K562 (cell line): ENCODE measurements at regions not wholly inside any gene's neighbourhood (a gene's known extent, or its start where the extent isn't known, plus 50 kb on each side); places are given as distances from the start of the nearest gene placed in this dataset.

ENCODE experiments used
- JUNB ChIP-seq: fragments of 450-650 bp; formaldehyde crosslinking; conservative IDR thresholded peaks from 2 replicates; pipeline ENCODE4 v1.4.0; 2020; ENCODE audit warnings: mild to moderate bottlenecking
- MXI1 ChIP-seq: IDR thresholded peaks from 2 replicates; pipeline ENCODE4 v1.6.1; 2011; ENCODE audit warnings: low read depth, mild to moderate bottlenecking, improper control_type of control experiment, low read length
- NFYB ChIP-seq: IDR thresholded peaks from 2 replicates; pipeline ENCODE4 v1.6.1; 2011; ENCODE audit warnings: mild to moderate bottlenecking, moderate library complexity; ENCODE audit not compliant: insufficient read length; ENCODE audit errors: extremely low read depth
- SREBF1 ChIP-seq: fragments of 150-350 bp; IDR thresholded peaks from 2 replicates; pipeline ENCODE4 v1.6.1; 2014; ENCODE audit warnings: antibody characterized with exemption, low read depth, low read length, borderline replicate concordance
- SREBF2 ChIP-seq: sonication (generic); formaldehyde crosslinking; IDR thresholded peaks from 2 replicates; pipeline ENCODE4 v1.4.0; 2020; ENCODE audit warnings: mild to moderate bottlenecking, missing genetic modification reagents
- ZFP36 ChIP-seq: fragments of 150-350 bp; IDR thresholded peaks from 2 replicates; pipeline ENCODE4 v1.6.1; 2018; ENCODE audit warnings: low read length, low read depth; ENCODE audit not compliant: partially characterized antibody
- ZNF316 ChIP-seq: fragments of 450-650 bp; IDR thresholded peaks from 2 replicates; pipeline ENCODE4 v1.6.1; 2016
- TF ChIP-seq, protein P1 (sequence below): sonication (generic); formaldehyde crosslinking; IDR thresholded peaks from 2 replicates; pipeline ENCODE4 v1.8.0; 2022; ENCODE audit warnings: mild to moderate bottlenecking, low read depth, missing genetic modification reagents
- TF ChIP-seq, protein P2 (sequence below), 3 experiments: IDR thresholded peaks in 2 of 3; conservative IDR thresholded peaks in 1 of 3; 2 replicates each; pipeline ENCODE4 v1.5.1; 2011 to 2012; ENCODE audit warnings: low read length in 3 of 3, mild to moderate bottlenecking in 3 of 3, control low read depth in 2 of 3, improper control_type of control experiment in 1 of 3, inconsistent platforms in 1 of 3, low read depth in 1 of 3, mixed read lengths in 1 of 3, moderate library complexity in 1 of 3; ENCODE audit not compliant: insufficient read depth in 2 of 3

GRCh38 chr5:104016646-104017045 lies 454.1 kb upstream of the NUDT12 start:
- TF ChIP-seq MXI1, result no peak
- no peak for TF ChIP-seq SREBF2
- TF ChIP-seq SREBF1, result no peak
- TF ChIP-seq ZNF316, result no peak
- no peak for TF ChIP-seq ZFP36
- TF ChIP-seq, protein P1, sequence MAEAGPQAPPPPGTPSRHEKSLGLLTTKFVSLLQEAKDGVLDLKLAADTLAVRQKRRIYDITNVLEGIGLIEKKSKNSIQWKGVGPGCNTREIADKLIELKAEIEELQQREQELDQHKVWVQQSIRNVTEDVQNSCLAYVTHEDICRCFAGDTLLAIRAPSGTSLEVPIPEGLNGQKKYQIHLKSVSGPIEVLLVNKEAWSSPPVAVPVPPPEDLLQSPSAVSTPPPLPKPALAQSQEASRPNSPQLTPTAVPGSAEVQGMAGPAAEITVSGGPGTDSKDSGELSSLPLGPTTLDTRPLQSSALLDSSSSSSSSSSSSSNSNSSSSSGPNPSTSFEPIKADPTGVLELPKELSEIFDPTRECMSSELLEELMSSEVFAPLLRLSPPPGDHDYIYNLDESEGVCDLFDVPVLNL (CRISPR knock-in tag), result no peak
- TF ChIP-seq, protein P2, sequence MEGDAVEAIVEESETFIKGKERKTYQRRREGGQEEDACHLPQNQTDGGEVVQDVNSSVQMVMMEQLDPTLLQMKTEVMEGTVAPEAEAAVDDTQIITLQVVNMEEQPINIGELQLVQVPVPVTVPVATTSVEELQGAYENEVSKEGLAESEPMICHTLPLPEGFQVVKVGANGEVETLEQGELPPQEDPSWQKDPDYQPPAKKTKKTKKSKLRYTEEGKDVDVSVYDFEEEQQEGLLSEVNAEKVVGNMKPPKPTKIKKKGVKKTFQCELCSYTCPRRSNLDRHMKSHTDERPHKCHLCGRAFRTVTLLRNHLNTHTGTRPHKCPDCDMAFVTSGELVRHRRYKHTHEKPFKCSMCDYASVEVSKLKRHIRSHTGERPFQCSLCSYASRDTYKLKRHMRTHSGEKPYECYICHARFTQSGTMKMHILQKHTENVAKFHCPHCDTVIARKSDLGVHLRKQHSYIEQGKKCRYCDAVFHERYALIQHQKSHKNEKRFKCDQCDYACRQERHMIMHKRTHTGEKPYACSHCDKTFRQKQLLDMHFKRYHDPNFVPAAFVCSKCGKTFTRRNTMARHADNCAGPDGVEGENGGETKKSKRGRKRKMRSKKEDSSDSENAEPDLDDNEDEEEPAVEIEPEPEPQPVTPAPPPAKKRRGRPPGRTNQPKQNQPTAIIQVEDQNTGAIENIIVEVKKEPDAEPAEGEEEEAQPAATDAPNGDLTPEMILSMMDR (IDR thresholded peaks at IDR 0.05 in 2 of 3, conservative IDR thresholded peaks at IDR 0.05 in 1 of 3; ENCODE audit: insufficient read depth in 2 of 3, low read depth in 1 of 3, low read length in 3 of 3), result no peak
- no peak for TF ChIP-seq NFYB
- no peak for TF ChIP-seq JUNB
